GM23338 (cell line): ENCODE measurements at regions not wholly inside any gene's neighbourhood (a gene's known extent, or its start where the extent isn't known, plus 50 kb on each side); places are given as distances from the start of the nearest gene placed in this dataset.

Experiments
- ATAC-seq: fragments of 200-7000 bp; cut with Tn5 transposase; 3 replicates; pipeline ENCODE4 v1.9.1; 2020
- DNase-seq: peaks from one replicate; pipeline ENCODE4 v3.0.0-alpha.2; 2015; ENCODE audit warnings: low spot score
- H2AFZ ChIP-seq: fragments of 200-600 bp; sonication (generic); 2 replicates; pipeline ENCODE4 v1.8.0; 2016; ENCODE audit warnings: antibody characterized with exemption, mild to moderate bottlenecking, moderate library complexity
- H3F3A ChIP-seq: fragments of 200-600 bp; sonication (generic); replicated peaks from 2 replicates; pipeline ENCODE4 v1.8.0; 2017; ENCODE audit warnings: antibody characterized with exemption, mixed run types, low read depth
- H3K27ac ChIP-seq: fragments of 200-600 bp; sonication (generic); 2 replicates; pipeline ENCODE4 v1.6.1; 2016; ENCODE audit warnings: low read depth
- H3K27me3 ChIP-seq: fragments of 200-600 bp; sonication (generic); 2 replicates; pipeline ENCODE4 v1.8.0; 2016; ENCODE audit warnings: mild to moderate bottlenecking, mixed run types, moderate library complexity; ENCODE audit not compliant: insufficient read depth
- H3K36me3 ChIP-seq: fragments of 200-600 bp; sonication (generic); 2 replicates; pipeline ENCODE4 v1.8.0; 2016; ENCODE audit warnings: mild to moderate bottlenecking; ENCODE audit not compliant: insufficient read depth
- H3K4me1 ChIP-seq: fragments of 200-600 bp; sonication (generic); 2 replicates; pipeline ENCODE4 v1.8.0; 2016; ENCODE audit warnings: mild to moderate bottlenecking, moderate library complexity; ENCODE audit not compliant: insufficient read depth
- H3K4me2 ChIP-seq: fragments of 200-600 bp; sonication (generic); 2 replicates; pipeline ENCODE4 v1.7.1; 2017; ENCODE audit warnings: mixed run types
- H3K4me3 ChIP-seq: fragments of 200-600 bp; sonication (generic); 2 replicates; pipeline ENCODE4 v1.6.1; 2016; ENCODE audit warnings: mixed run types
- H3K79me2 ChIP-seq: fragments of 200-600 bp; sonication (generic); replicated peaks from 2 replicates; pipeline ENCODE4 v1.8.0; 2017; ENCODE audit warnings: mild to moderate bottlenecking; ENCODE audit not compliant: insufficient read depth
- H3K9me2 ChIP-seq: fragments of 200-600 bp; sonication (generic); 2 replicates; pipeline ENCODE4 v1.8.0; 2017; ENCODE audit not compliant: insufficient read depth
- H4K20me1 ChIP-seq: fragments of 200-600 bp; sonication (generic); replicated peaks from 2 replicates; pipeline ENCODE4 v1.8.0; 2017; ENCODE audit warnings: mild to moderate bottlenecking; ENCODE audit not compliant: insufficient read depth
- H3K27ac Mint-ChIP-seq: 2 replicates; pipeline ENCODE4 v1.8.0; 2020; ENCODE audit warnings: inconsistent platforms, mild to moderate bottlenecking, moderate library complexity, mixed read lengths
- H3K27me3 Mint-ChIP-seq: 3 replicates; pipeline ENCODE4 v1.8.0; 2022; ENCODE audit warnings: low read depth, mild to moderate bottlenecking, moderate library complexity, mixed read lengths, inconsistent platforms; ENCODE audit not compliant: insufficient read depth, poor library complexity
- H3K36me3 Mint-ChIP-seq: 3 replicates; pipeline ENCODE4 v1.8.0; 2021; ENCODE audit warnings: low read depth, mild to moderate bottlenecking, inconsistent platforms, moderate library complexity, mixed read lengths
- H3K4me1 Mint-ChIP-seq: 3 replicates; pipeline ENCODE4 v1.8.0; 2020; ENCODE audit warnings: mild to moderate bottlenecking, inconsistent platforms, mixed read lengths
- H3K4me3 Mint-ChIP-seq: 3 replicates; pipeline ENCODE4 v1.8.0; 2021; ENCODE audit warnings: moderate library complexity, mild to moderate bottlenecking, inconsistent platforms, mixed read lengths
- H3K9me3 Mint-ChIP-seq: 3 replicates; pipeline ENCODE4 v1.8.0; 2020; ENCODE audit warnings: moderate library complexity, mild to moderate bottlenecking, inconsistent platforms, mixed read lengths
- CREB1 ChIP-seq: fragments of 250-450 bp; sonication (Bioruptor Pico); IDR thresholded peaks from 2 replicates; pipeline ENCODE4 v1.5.0; 2020; ENCODE audit warnings: low read depth, mild to moderate bottlenecking, moderate library complexity
- CTCF ChIP-seq, 2 experiments: fragments of 200-600 bp in 1 of 2; sonication (generic) in 1 of 2; conservative IDR thresholded peaks; 2 replicates each; pipeline versions ENCODE4 v1.5.1 to v1.6.1; 2016 to 2017; ENCODE audit warnings: antibody characterized with exemption in 2 of 2, low read depth in 2 of 2, mild to moderate bottlenecking in 2 of 2, moderate library complexity in 1 of 2
- ETS1 ChIP-seq: IDR thresholded peaks from 2 replicates; pipeline ENCODE4 v1.6.1; 2016; ENCODE audit warnings: antibody characterized with exemption
- EZH2 ChIP-seq: fragments of 200-600 bp; sonication (generic); IDR thresholded peaks from one replicate; pipeline ENCODE4 v1.8.0; 2017; ENCODE audit warnings: antibody characterized with exemption, mild to moderate bottlenecking, low read depth; ENCODE audit not compliant: unreplicated experiment
- EZH2phosphoT487 ChIP-seq: fragments of 200-600 bp; sonication (generic); IDR thresholded peaks from one replicate; pipeline ENCODE4 v1.8.1; 2018; ENCODE audit warnings: antibody characterized with exemption; ENCODE audit not compliant: unreplicated experiment
- JUNB ChIP-seq: IDR thresholded peaks from one replicate; pipeline ENCODE4 v1.6.1; 2016; ENCODE audit warnings: antibody characterized with exemption; ENCODE audit not compliant: unreplicated experiment
- NANOG ChIP-seq: IDR thresholded peaks from 2 replicates; pipeline ENCODE4 v1.6.1; 2016; ENCODE audit warnings: antibody characterized with exemption, borderline replicate concordance
- POLR2AphosphoS5 ChIP-seq: IDR thresholded peaks from 2 replicates; pipeline ENCODE4 v1.6.1; 2016; ENCODE audit warnings: antibody characterized with exemption, low read depth
- REST ChIP-seq: IDR thresholded peaks from one replicate; pipeline ENCODE4 v1.6.1; 2018; ENCODE audit warnings: antibody characterized with exemption; ENCODE audit not compliant: unreplicated experiment
- STAT1 ChIP-seq: IDR thresholded peaks from one replicate; pipeline ENCODE4 v1.6.1; 2016; ENCODE audit warnings: antibody characterized with exemption; ENCODE audit not compliant: unreplicated experiment
- ZNF114 ChIP-seq: fragments of 250-450 bp; sonication (Bioruptor Pico); IDR thresholded peaks from 2 replicates; pipeline ENCODE4 v1.5.0; 2020; ENCODE audit warnings: mild to moderate bottlenecking, moderate library complexity
- ZNF331 ChIP-seq: fragments of 250-450 bp; sonication (Bioruptor Pico); IDR thresholded peaks from 2 replicates; pipeline ENCODE4 v1.5.0; 2020; ENCODE audit warnings: low read depth, mild to moderate bottlenecking, moderate library complexity
- ZNF462 ChIP-seq: fragments of 250-450 bp; sonication (Bioruptor Pico); IDR thresholded peaks from 2 replicates; pipeline ENCODE4 v1.5.0; 2020; ENCODE audit warnings: mild to moderate bottlenecking, moderate library complexity

GRCh38 chr7:35474100-35474499, 220.2 kb upstream of the TBX20 start:
- Histone ChIP-seq H2AFZ (no peak overlapping the region), H3K36me3 (no peaks in the 10 kb centered on the region), H3F3A (no peaks in the 10 kb centered on the region), H3K4me2 (no peak overlapping the region), H3K79me2 (no peaks in the 10 kb centered on the region), H4K20me1 (no peaks in the 10 kb centered on the region), H3K27me3 (no peaks in the 10 kb centered on the region), H3K4me1 (no peaks in the 10 kb centered on the region), H3K4me3 (no peak overlapping the region), H3K9me2 (no peaks in the 10 kb centered on the region), H3K27ac (no peak overlapping the region)
- TF ChIP-seq ETS1 = no peak
- TF ChIP-seq JUNB = no peak
- TF ChIP-seq ZNF331 (CRISPR knock-in tag) = no peak
- no peak for TF ChIP-seq EZH2phosphoT487
- TF ChIP-seq ZNF462 (CRISPR knock-in tag) = no peak
- TF ChIP-seq REST = no peak
- no peak for TF ChIP-seq NANOG
- no peak for TF ChIP-seq EZH2
- no peak for TF ChIP-seq ZNF114 (CRISPR knock-in tag)
- no peak for TF ChIP-seq STAT1
- TF ChIP-seq POLR2AphosphoS5 = no peak
- TF ChIP-seq CTCF (conservative IDR thresholded peaks at IDR 0.05; ENCODE audit: low read depth in 2 of 2) = no peak
- no peak for TF ChIP-seq CREB1
- no peak for ATAC-seq
- Mint-ChIP-seq H3K4me1 (no peaks in the 10 kb centered on the region; the same call in 2 of the 3 replicates), H3K27me3 (no peaks in the 10 kb centered on the region), H3K36me3 (no peaks in the 10 kb centered on the region), H3K9me3 (no peaks in the 10 kb centered on the region), H3K4me3 (no peak overlapping the region), H3K27ac (no peak overlapping the region)
- no peak for DNase-seq
